GM23338 (cell line): ENCODE measurements at regions not wholly inside any gene's neighbourhood (a gene's known extent, or its start where the extent isn't known, plus 50 kb on each side); places are given as distances from the start of the nearest gene placed in this dataset.

Experiments used
- ATAC-seq: fragments of 200-7000 bp; cut with Tn5 transposase; 3 replicates; pipeline ENCODE4 v1.9.1; 2020
- DNase-seq: peaks from one replicate; pipeline ENCODE4 v3.0.0-alpha.2; 2015; ENCODE audit warnings: low spot score
- H2AFZ ChIP-seq: fragments of 200-600 bp; sonication (generic); 2 replicates; pipeline ENCODE4 v1.8.0; 2016; ENCODE audit warnings: antibody characterized with exemption, mild to moderate bottlenecking, moderate library complexity
- H3F3A ChIP-seq: fragments of 200-600 bp; sonication (generic); replicated peaks from 2 replicates; pipeline ENCODE4 v1.8.0; 2017; ENCODE audit warnings: antibody characterized with exemption, mixed run types, low read depth
- H3K27ac ChIP-seq: fragments of 200-600 bp; sonication (generic); 2 replicates; pipeline ENCODE4 v1.6.1; 2016; ENCODE audit warnings: low read depth
- H3K27me3 ChIP-seq: fragments of 200-600 bp; sonication (generic); 2 replicates; pipeline ENCODE4 v1.8.0; 2016; ENCODE audit warnings: mild to moderate bottlenecking, mixed run types, moderate library complexity; ENCODE audit not compliant: insufficient read depth
- H3K36me3 ChIP-seq: fragments of 200-600 bp; sonication (generic); 2 replicates; pipeline ENCODE4 v1.8.0; 2016; ENCODE audit warnings: mild to moderate bottlenecking; ENCODE audit not compliant: insufficient read depth
- H3K4me1 ChIP-seq: fragments of 200-600 bp; sonication (generic); 2 replicates; pipeline ENCODE4 v1.8.0; 2016; ENCODE audit warnings: mild to moderate bottlenecking, moderate library complexity; ENCODE audit not compliant: insufficient read depth
- H3K4me2 ChIP-seq: fragments of 200-600 bp; sonication (generic); 2 replicates; pipeline ENCODE4 v1.7.1; 2017; ENCODE audit warnings: mixed run types
- H3K4me3 ChIP-seq: fragments of 200-600 bp; sonication (generic); 2 replicates; pipeline ENCODE4 v1.6.1; 2016; ENCODE audit warnings: mixed run types
- H3K79me2 ChIP-seq: fragments of 200-600 bp; sonication (generic); replicated peaks from 2 replicates; pipeline ENCODE4 v1.8.0; 2017; ENCODE audit warnings: mild to moderate bottlenecking; ENCODE audit not compliant: insufficient read depth
- H3K9me2 ChIP-seq: fragments of 200-600 bp; sonication (generic); 2 replicates; pipeline ENCODE4 v1.8.0; 2017; ENCODE audit not compliant: insufficient read depth
- H4K20me1 ChIP-seq: fragments of 200-600 bp; sonication (generic); replicated peaks from 2 replicates; pipeline ENCODE4 v1.8.0; 2017; ENCODE audit warnings: mild to moderate bottlenecking; ENCODE audit not compliant: insufficient read depth
- H3K27ac Mint-ChIP-seq: 2 replicates; pipeline ENCODE4 v1.8.0; 2020; ENCODE audit warnings: inconsistent platforms, mild to moderate bottlenecking, moderate library complexity, mixed read lengths
- H3K27me3 Mint-ChIP-seq: 3 replicates; pipeline ENCODE4 v1.8.0; 2022; ENCODE audit warnings: low read depth, mild to moderate bottlenecking, moderate library complexity, mixed read lengths, inconsistent platforms; ENCODE audit not compliant: insufficient read depth, poor library complexity
- H3K36me3 Mint-ChIP-seq: 3 replicates; pipeline ENCODE4 v1.8.0; 2021; ENCODE audit warnings: low read depth, mild to moderate bottlenecking, inconsistent platforms, moderate library complexity, mixed read lengths
- H3K4me1 Mint-ChIP-seq: 3 replicates; pipeline ENCODE4 v1.8.0; 2020; ENCODE audit warnings: mild to moderate bottlenecking, inconsistent platforms, mixed read lengths
- H3K4me3 Mint-ChIP-seq: 3 replicates; pipeline ENCODE4 v1.8.0; 2021; ENCODE audit warnings: moderate library complexity, mild to moderate bottlenecking, inconsistent platforms, mixed read lengths
- H3K9me3 Mint-ChIP-seq: 3 replicates; pipeline ENCODE4 v1.8.0; 2020; ENCODE audit warnings: moderate library complexity, mild to moderate bottlenecking, inconsistent platforms, mixed read lengths
- EZH2 ChIP-seq: fragments of 200-600 bp; sonication (generic); IDR thresholded peaks from one replicate; pipeline ENCODE4 v1.8.0; 2017; ENCODE audit warnings: antibody characterized with exemption, mild to moderate bottlenecking, low read depth; ENCODE audit not compliant: unreplicated experiment
- EZH2phosphoT487 ChIP-seq: fragments of 200-600 bp; sonication (generic); IDR thresholded peaks from one replicate; pipeline ENCODE4 v1.8.1; 2018; ENCODE audit warnings: antibody characterized with exemption; ENCODE audit not compliant: unreplicated experiment
- JUNB ChIP-seq: IDR thresholded peaks from one replicate; pipeline ENCODE4 v1.6.1; 2016; ENCODE audit warnings: antibody characterized with exemption; ENCODE audit not compliant: unreplicated experiment
- POLR2AphosphoS5 ChIP-seq: IDR thresholded peaks from 2 replicates; pipeline ENCODE4 v1.6.1; 2016; ENCODE audit warnings: antibody characterized with exemption, low read depth
- REST ChIP-seq: IDR thresholded peaks from one replicate; pipeline ENCODE4 v1.6.1; 2018; ENCODE audit warnings: antibody characterized with exemption; ENCODE audit not compliant: unreplicated experiment
- STAT1 ChIP-seq: IDR thresholded peaks from one replicate; pipeline ENCODE4 v1.6.1; 2016; ENCODE audit warnings: antibody characterized with exemption; ENCODE audit not compliant: unreplicated experiment
- ZNF331 ChIP-seq: fragments of 250-450 bp; sonication (Bioruptor Pico); IDR thresholded peaks from 2 replicates; pipeline ENCODE4 v1.5.0; 2020; ENCODE audit warnings: low read depth, mild to moderate bottlenecking, moderate library complexity
- ZNF462 ChIP-seq: fragments of 250-450 bp; sonication (Bioruptor Pico); IDR thresholded peaks from 2 replicates; pipeline ENCODE4 v1.5.0; 2020; ENCODE audit warnings: mild to moderate bottlenecking, moderate library complexity
- TF ChIP-seq, protein P1 (sequence below): IDR thresholded peaks from 2 replicates; pipeline ENCODE4 v1.6.1; 2016; ENCODE audit warnings: antibody characterized with exemption
- TF ChIP-seq, protein P2 (sequence below), 2 experiments: fragments of 200-600 bp in 1 of 2; sonication (generic) in 1 of 2; conservative IDR thresholded peaks; 2 replicates each; pipeline versions ENCODE4 v1.5.1 to v1.6.1; 2016 to 2017; ENCODE audit warnings: antibody characterized with exemption in 2 of 2, low read depth in 2 of 2, mild to moderate bottlenecking in 2 of 2, moderate library complexity in 1 of 2

DNA sequence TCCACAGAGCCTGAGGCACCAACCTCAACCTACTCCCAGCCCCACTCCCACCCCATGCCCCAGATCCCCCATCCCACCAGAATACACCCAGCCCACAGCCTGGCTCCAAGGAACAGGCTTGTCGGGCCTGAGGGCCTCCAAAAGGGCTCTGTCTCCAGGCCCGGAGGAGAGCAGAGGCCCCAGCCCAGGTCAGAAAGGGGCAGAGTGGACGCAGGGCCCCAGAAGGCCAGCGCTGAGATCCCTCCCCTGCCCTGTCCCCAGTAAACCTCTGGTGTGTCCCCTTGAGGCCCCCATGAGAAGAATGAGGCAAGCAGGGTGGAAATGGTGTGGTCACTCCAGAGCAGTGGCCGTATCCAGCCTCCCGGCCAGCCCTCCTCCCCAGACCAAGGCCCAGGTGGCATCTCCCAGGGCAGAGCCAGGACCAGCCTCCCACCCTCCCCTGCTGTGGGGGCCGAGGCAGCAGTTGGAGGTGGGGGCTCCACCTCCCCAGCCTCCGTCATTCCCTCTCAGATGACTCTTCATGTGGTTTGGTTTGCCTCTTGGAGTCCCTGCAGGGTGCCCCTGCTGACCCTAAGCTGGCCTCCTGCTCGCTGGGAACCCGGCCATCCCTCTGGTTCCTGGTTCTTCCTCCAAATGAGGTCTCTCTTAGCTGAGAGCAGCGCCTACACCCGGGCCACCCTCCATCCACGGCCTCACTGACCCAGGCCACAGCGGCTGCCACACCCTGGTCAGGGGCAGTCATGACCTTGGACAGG lies 195.0 kb downstream of the IGLL1 start (continued):
- TF ChIP-seq REST, result no peak
- TF ChIP-seq, protein P1, sequence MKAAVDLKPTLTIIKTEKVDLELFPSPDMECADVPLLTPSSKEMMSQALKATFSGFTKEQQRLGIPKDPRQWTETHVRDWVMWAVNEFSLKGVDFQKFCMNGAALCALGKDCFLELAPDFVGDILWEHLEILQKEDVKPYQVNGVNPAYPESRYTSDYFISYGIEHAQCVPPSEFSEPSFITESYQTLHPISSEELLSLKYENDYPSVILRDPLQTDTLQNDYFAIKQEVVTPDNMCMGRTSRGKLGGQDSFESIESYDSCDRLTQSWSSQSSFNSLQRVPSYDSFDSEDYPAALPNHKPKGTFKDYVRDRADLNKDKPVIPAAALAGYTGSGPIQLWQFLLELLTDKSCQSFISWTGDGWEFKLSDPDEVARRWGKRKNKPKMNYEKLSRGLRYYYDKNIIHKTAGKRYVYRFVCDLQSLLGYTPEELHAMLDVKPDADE, result no peak
- no peak for TF ChIP-seq STAT1
- no peak for TF ChIP-seq POLR2AphosphoS5

DNA sequence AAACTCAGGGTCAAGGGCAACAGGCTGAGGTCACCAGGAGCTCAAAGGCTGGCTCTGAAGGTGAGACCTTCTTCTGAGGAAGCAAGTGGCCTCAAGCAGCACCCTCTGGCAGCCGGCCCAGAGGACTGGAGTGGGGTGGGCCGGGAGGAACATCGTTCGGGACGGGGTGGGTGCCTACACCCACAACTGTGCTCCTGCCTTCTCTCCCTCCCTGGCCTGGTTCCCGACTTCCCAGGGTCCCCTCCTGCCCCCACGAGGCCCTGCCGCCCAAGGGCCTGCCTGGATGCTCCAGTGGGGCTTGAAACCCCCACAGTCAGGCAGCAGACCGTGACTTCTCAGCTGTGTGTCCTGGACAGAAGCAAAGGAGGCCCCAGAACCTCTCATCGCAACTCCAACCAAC lies 195.7 kb downstream of the IGLL1 start:
- DNase-seq, result no peak
- Histone ChIP-seq H3F3A (no peaks in the 10 kb centered on the region), H3K79me2 (no peaks in the 10 kb centered on the region), H3K27me3 (no peaks in the 10 kb centered on the region), H3K4me1 (no peaks in the 10 kb centered on the region), H3K27ac (no peak overlapping the region), H3K4me3 (no peak overlapping the region), H3K4me2 (no peak overlapping the region), H4K20me1 (no peaks in the 10 kb centered on the region), H3K9me2 (no peaks in the 10 kb centered on the region), H3K36me3 (no peaks in the 10 kb centered on the region), H2AFZ (no peak overlapping the region)
- Mint-ChIP-seq H3K9me3 (no peaks in the 10 kb centered on the region), H3K36me3 (no peaks in the 10 kb centered on the region), H3K27me3 (peaks cover 9% of the 10 kb centered on the region), H3K27ac (no peak overlapping the region), H3K4me3 (no peak overlapping the region), H3K4me1 (peaks cover 6% of the 10 kb centered on the region)
- no peak for ATAC-seq
- TF ChIP-seq, protein P1, result no peak
- TF ChIP-seq, protein P2, sequence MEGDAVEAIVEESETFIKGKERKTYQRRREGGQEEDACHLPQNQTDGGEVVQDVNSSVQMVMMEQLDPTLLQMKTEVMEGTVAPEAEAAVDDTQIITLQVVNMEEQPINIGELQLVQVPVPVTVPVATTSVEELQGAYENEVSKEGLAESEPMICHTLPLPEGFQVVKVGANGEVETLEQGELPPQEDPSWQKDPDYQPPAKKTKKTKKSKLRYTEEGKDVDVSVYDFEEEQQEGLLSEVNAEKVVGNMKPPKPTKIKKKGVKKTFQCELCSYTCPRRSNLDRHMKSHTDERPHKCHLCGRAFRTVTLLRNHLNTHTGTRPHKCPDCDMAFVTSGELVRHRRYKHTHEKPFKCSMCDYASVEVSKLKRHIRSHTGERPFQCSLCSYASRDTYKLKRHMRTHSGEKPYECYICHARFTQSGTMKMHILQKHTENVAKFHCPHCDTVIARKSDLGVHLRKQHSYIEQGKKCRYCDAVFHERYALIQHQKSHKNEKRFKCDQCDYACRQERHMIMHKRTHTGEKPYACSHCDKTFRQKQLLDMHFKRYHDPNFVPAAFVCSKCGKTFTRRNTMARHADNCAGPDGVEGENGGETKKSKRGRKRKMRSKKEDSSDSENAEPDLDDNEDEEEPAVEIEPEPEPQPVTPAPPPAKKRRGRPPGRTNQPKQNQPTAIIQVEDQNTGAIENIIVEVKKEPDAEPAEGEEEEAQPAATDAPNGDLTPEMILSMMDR (conservative IDR thresholded peaks at IDR 0.05; ENCODE audit: low read depth in 2 of 2), result no peak
- TF ChIP-seq ZNF331 (CRISPR knock-in tag) (no peak), EZH2phosphoT487 (no peak), EZH2 (no peak), ZNF462 (no peak), POLR2AphosphoS5 (no peak), STAT1 (no peak), JUNB (no peak)
